ENCODE measurements at regions not wholly inside any gene's neighbourhood (a gene's known extent, or its start where the extent isn't known, plus 50 kb on each side); places are given as distances from the start of the nearest gene placed in this dataset.

DNA sequence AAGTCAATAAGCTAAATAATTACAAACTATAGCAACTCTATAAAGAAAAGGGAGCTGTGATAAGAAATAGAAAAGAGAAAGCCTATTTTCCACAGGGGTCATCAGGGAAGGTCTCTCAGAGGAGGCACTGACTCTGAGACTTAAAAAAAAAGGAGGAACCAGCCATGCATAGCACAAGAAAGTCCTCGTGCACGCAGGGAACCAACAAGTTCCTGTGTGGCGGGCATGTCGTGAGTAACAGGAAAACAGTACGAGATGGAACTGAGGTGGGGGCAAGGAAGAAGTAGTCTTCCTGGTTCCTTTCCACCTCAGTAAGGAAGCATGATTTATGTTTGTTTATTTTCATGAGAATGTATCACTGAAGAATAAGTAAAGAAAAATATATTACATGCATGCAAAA is 367.0 kb upstream of the TMEM132C start:
- DNase-seq (ENCODE audit: low read depth) = no peak

DNA sequence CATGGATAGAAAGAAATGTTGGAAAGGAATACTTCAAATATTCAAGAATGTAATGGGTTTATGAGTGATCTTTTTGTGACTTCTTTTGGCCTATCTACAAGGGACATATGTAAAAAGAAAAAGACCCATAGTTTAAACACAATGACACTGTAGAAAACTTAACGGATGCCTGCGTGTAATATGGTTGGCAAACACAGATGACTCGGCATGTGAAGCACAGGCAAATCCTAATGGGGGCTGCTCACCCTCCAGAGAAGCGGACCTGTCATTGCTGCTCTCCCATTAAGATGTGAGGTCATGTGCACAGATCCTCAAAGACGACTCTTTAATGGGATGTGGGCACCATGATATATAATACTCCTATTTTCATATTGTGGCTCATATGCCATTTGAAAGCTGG is 366.6 kb upstream of the TMEM132C start:
- DNase-seq (ENCODE audit: low read depth) = no peak

DNA sequence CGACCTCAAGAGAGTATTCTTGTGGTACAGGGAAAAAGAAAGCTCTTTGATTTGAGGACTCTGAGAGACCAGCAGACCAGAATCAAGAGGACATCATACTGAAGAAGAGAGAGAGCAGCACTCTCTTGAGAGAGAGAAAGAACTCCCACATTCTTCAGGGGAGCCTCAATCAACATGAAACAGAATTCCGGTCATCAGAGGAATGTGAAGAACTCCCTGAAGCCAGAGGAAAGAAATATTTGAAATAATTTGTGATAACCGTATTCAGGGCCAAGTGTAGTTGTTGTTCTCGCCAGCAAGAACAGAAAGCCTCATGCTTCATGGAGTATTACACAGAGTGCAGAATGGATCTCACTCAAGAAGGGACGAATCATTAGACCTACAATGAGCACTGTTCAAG is 363.8 kb upstream of the TMEM132C start:
- no peak for DNase-seq (ENCODE audit: low read depth)

DNA sequence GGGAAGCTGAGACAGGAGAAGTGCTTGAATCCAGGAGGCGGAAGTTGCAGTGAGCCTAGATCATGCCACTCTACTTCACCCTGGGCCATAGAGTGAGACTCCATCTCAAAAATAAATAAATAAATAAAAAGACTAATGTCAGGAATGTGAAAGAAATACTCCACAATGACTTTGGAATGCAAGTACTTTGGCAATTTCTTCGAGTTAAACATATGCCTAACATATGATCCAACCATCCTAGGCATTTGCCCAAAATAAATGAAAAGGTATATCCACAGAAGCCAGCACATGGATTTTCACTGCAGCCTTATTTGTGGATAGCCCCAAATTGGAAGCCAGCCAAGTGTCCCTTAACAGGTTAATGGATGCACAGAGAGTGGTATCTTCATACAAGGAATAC is 357.9 kb upstream of the TMEM132C start:
- no peak for DNase-seq (ENCODE audit: low read depth)

DNA sequence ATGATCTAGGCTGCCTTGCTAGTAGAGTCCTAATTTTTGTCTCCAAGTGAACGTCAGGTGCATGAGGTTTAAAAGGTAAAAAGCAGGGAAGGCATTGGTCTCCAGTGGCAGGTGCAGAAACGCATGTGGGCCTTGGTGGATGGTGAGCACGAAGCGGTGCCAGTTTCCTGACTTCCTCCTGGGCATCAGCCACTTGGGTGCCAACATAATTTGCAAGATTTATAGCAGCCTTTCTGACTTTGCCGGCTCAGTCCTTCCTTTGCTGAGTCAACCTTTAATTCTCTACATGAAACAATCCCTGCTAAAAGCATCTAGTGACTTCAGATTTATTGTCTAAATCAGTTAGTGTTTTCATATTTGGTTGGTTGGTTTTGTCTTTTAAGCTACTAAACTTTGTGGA is 355.7 kb upstream of the TMEM132C start:
- DNase-seq (ENCODE audit: low read depth) = no peak

DNA sequence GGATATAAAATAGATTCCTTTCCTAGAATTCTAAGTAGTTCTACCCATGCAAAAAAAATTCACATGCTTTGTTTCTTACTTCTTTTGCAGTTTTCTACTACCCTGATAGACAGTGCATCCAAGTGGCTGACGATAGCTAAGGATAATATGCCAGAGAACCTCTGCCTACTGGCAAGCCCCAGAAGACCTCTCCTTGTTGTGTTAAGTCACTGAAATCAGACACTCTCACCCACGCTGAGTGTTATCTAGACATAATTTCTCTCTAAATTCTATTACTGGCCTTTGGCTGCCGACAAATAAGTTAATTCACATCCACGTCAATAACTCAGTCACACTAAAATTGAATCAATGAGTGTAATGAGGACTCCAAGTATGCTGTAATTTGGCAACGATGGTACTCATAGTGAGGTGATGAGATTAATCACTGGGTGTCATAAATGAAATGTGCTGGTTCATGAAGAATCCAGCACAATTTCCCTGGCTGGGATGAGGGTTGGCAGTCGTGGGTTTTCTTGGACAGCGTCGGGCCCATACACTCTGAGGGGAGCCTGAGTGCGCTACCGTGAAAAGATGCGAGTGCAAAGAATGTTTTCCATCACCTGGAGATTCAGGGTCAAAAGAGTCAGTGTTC is 354.8 kb upstream of the TMEM132C start:
- no peak for DNase-seq (ENCODE audit: low read depth)

DNA sequence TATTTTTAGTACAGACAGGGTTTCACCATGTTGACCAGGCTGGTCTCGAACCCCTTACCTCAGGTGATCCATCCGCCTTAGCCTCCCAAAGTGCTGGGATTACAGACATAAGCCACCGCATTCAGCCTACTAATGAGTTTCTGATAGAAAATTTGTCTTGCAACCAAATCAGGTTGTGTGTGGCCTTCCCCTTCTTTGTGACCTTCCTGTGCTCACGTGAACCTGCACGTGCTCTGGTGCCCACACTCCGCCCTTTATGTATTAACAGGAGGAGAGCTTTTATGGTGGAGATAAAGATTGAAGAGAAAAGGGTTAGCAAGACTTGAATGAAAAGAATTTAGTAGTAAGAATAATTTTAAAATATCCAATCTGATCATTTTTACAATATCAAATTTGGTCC is 343.5 kb upstream of the TMEM132C start:
- no peak for DNase-seq (ENCODE audit: low read depth)

DNA sequence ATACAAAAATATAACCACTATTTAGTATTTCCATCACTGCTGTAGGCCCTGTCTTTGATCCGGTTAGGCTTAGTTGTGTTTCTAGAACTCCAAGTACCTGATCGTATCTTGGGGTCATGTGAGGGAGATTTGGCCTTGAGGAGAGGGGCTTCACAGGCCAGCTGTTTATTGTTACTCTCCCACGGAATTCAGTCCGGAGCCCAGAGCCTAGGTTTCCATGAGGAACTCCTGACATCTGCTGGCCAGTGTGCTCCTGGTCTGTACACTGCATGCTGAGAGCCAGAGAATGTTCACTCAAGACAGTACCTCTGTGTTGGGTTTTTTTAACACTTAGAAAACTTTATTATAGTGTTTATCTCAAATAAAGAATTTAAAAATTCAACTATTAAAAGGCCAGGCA is 341.0 kb upstream of the TMEM132C start:
- peak; percentile 48 for DNase-seq (ENCODE audit: low read depth)

DNA sequence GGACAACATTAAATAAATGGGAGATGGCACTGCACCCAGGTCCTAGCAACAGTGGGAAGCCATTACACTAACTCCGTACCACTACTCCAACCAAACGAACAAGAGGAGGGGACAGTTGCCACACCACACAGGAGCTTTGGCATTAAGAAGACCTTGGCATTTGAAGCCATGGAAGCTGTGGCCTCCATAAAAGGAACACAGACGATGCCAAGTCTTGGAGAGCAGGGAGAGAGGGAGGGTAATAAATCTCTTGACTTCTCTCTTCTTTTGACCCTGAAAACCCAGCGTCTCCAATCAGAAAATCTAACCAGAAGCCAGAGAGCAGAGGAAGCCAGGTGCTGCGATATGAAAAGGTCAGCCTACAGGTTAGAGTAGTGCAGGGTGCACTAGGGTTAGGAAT is 338.8 kb upstream of the TMEM132C start:
- no peak for DNase-seq (ENCODE audit: low read depth)

DNA sequence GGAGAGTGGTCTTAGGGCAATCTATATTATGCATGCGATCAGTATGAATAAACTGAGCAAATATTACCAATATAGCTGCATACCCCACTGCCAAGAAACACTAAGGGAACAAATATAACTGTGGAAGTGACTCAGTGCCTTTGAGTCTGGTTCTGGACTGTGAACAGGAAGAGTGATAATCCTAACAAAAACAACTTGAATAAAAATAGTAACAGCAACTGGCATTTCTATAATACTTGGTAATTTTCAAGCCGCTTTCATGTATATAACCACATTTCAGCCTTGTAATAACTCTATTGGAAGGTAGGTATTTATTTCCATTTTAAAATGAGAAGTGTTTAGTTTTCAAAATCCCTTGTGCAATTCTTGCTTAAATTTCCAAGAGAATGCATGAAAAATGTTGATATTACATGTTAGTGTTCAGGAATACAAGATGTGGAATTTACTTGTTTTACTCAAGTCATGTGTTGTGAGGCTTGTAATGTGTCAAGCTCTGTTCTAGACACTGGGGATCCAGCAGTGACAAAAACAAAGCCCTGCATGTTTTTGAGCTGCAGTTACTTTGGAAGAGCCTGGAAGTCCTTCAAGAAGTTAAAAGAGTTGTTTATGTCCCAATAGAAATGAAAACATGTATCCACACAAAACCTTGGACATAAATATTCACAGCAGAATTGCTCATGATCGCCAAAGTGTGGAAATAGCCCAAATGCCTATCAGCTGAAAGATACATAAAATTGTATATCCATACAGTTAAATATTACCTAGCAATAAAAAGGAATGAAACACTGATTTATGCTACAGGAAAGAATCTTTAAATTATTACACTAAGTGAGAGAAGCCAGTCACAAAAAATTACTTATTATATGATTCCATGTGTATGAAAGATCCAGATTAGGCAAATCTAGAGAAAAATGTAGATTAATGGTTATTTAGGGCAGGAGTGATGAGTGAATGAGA is 338.1 kb upstream of the TMEM132C start:
- DNase-seq (ENCODE audit: low read depth) = peak; percentile 54

DNA sequence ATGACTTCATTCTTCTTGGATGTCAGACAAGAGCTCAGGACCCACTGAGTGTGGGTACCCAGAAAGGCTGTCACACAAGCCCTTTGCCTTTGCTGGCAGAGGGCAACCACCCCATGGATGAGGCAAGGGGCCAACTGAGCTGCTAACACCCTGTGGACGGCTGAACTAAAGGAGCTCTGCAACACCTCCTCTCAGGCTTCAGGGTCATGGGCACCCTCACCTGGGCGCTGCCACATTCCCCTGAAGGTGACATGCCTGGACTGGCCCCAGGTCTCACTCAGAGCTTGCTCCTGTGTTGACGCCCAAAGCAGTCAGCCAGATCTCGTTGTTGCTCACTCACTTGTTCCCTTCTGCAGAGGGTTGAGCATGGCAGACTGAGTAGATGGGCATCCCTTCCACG is 336.8 kb upstream of the TMEM132C start:
- DNase-seq (ENCODE audit: low read depth) = no peak

DNA sequence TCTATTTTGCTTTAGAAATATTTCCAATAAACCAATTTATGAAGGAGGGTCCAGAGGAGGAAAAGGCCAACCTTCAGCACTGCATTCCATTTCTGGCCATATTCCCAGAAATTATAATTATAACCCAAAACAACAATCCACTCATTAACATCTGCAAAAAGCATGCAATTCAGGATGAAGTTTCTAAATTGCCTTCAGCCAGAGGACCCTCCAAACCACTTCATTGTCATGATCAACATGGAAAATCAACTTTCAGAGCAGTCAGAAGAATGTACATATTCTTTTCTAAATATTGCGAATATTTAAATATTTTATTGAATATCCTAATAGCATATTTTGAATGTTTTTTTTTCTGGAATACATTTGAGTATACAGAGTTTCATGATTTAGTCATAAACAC is 332.6 kb upstream of the TMEM132C start:
- no peak for DNase-seq (ENCODE audit: low read depth)

DNA sequence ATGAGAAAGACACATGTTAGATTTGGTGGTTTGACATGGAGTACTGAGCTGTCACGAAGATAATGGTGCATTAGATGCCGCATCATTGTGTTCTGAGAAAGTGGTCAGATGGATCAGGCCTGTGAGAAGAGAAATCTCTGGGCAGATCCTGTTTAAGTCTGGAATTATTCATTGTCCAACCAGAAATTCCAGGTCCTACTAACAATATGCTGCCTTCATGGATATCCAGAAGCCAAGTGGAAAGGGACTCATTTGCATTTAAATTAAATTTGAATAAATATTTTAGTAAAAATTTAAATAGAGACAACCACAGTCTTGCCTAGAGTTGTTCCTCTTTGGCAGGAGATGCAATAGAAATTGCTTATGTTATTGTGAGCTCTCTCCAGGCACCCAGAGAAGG is 330.5 kb upstream of the TMEM132C start:
- no peak for DNase-seq (ENCODE audit: low read depth)

DNA sequence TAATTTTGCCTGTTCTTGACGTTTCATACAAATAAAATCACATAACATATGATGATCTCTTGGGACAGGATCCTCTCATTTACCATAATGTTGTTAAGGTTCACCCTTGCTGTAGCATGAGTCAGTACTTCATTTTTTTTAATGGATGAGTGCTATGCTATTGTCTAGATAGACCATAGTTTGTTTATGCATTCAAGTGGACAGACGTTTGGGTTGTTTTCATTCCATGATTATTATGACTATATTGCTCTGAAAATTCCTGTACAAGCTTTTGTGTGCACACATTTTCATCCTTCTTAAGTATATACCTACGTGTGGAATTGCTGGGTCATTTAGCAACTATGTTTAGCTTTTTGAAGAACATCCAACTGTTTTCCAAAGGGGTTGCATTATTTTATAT is 325.6 kb upstream of the TMEM132C start:
- no peak for DNase-seq (ENCODE audit: low read depth)

DNA sequence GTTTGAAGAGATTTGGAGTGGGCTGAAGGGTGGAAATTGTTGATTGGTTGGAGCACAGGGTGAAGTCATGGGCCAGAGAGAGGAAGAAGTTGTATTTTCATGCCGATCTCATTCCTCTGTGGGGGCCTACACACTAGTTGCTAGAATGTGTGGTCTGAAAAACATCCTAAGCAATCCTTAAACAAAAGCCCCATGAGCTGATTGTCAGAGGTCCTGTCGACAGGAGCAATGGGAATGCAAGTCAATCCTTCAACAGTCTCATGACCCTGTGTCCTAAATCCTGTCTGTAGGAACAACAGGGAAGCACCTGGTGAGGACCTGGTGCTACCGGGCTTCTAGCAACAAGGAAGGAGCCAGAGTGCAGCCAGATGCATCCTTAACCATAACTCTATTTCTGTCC is 324.0 kb upstream of the TMEM132C start:
- no peak for DNase-seq (ENCODE audit: low read depth)

DNA sequence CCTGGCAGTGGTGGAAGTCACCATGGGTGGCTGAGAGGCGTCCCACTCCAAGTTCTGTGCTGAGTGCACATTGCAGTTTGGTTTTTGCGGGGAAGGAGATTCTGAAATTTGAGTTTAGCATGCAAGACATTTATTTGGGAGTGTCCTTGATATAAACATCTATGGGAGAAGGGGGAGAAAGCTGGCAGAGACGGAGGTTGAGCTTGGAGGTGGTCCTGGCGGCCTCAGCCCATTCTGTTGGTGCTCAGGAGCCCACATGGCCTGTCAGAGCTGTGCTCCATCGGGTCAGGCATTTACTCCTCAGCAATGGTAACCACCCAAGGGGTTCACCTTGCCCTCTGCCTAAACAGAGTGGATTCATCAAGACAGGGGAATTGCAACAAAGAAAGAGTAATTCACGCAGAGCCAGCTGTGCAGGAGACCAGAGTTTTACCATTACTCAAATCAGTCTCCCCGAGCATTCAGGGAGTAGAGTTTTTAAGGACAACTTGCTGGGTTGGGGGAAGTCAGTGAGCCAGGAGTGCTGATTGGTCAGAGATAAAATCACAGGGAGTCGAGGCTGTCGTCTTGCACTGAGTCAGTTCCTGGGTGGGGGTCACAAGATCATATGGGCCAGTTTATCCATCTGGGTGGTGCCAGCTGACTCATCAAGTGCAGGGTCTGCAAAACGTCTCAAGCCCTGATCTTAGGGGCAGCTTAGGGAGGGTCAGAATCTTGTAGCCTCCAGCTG is 323.3 kb upstream of the TMEM132C start:
- no peak for DNase-seq (ENCODE audit: low read depth)

DNA sequence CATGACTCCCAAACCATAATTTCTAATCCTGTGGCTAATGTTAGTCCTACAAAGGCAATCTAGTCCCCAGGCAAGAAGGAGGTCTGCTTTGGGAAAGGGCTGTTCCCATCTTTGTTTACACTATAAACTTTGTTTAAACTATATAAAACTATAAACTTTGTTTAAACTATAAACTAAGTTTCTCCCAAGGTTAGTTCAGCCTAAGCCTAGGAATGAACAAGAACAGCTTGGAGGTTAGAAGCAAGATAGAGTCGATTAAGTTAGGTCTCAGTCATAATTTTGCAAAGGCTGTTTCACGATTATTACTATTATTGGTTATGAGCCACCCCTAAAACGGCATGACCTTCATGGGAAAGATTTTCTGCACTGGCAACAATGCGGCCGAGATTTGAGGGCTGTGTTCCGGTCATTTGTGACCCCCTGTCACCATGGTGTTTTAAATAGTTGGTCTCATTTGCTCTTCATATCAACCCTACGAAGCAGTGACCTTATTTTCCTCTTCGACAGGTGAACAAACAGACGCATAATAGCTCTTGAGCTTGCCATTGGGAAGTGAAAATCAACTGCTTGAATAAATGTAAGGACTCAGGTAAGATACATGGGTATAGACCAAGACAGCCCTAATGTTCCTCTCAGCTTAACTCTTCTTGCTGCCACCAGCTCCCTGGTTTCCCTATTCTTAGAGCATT is 322.6 kb upstream of the TMEM132C start:
- DNase-seq (ENCODE audit: low read depth) = no peak

DNA sequence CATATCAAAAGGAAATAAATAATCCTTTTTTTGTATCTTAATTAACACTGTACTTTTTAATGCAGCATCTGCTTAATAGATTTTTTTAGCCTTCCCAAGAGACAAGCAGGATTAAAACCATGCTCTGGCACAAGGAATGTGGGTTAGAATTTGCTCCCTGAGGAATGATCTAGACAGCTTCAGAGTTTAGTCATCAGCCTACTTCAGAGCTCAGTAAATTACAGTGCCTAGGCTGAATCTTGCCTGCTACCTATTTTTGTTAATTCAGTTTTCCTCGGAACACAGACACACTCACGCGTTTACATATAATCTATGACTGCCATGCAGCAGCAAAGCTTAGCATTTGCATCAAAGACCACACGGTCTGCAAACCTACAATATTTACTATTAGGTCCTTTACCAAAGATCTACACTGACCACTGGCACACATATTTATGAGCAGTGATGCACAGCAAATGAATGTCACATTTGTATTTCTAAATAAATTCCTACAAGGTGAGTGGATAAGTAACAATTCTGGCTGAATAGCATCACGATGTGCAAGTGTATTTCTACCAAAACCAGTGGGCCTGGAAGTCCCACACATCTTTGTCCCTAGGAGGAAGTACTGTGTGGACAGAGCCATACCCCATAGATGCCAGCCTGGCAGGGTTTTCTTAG is 309.8 kb upstream of the TMEM132C start:
- peak; percentile 11 for DNase-seq (ENCODE audit: low read depth)

DNA sequence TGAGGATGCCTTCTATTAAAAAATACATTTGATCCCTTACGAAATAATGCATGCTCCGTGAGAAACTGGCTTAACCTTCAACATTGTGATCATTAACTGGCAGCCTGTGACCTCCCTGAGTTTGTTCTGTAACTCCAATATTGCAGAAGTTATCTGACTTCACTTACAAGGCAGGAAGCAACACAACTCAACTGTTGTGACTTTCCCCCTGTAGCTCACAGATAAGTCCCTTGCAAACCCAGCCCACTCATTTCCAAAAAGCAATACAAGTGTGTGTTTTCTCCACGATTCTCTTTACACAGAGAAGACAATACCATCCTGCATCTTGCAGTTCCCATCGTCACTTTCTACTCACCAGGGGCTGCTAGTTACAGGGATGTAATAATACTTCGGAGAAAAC is 304.7 kb upstream of the TMEM132C start:
- DNase-seq (ENCODE audit: low read depth) = no peak

DNA sequence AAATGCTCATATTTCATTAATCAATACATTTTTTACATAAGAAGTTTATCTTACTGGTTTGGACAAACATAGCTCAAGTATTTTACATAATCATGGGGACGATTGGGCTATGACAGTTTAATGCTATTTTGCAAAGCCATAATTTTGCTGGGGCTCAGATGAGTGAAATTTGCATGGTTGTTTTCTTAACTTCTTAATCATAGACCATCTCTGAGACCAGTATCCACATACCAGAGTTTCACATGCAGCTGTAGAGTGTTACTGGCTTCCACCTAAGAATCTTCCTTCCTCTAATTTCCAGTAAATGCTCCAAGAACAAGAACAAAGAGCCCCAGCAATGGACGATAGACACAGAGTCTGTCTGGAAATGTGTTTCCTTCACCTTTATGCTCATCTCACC is 303.0 kb upstream of the TMEM132C start:
- DNase-seq (ENCODE audit: low read depth) = no peak

DNA sequence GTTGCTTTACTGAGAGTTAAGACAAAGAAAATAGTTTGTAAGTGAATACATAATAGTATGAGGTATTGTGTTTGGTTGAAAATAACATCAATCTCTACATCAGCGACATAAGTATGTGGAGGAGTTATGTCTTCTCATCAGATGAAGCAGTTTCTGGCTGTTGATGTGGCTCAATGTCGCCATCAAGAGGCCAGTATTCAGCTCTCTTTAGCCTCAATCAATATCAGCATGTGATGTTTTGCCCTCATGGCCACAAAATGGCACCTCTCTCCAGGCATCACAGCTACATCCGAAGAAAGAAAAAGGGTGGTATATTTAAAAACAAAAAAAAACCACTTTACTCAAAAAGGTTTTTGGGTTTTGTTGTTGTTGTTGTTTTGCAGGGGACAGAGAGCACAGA is 302.3 kb upstream of the TMEM132C start:
- no peak for DNase-seq (ENCODE audit: low read depth)

DNA sequence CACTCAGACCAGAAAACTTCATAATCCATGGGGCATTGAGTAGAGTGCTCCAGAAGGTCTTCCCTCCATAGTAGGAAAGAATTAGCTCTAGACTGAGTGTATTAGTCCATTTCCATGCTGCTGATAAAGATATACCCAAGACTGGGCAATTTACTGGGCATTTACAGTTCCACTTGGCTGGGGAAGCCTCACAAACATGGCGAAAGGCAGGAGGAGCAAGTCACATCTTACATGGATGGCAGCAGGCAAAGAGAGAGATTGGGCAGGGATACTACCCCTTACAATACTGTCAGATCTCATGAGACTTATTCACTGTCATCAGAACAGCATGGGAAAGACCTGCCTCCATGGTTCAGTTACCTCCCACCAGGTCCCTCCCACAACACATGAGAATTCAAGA is 300.6 kb upstream of the TMEM132C start:
- DNase-seq (ENCODE audit: low read depth) = no peak

Data from stromal cell of bone marrow (primary cell).